ENCODE measurements at regions not wholly inside any gene's neighbourhood (a gene's known extent, or its start where the extent isn't known, plus 50 kb on each side); places are given as distances from the start of the nearest gene placed in this dataset.
"Not testable (repeated sequence)": the region's sequence is repeated elsewhere in the genome, so short reads cannot be mapped to it uniquely, and the experiment has no call there.

GRCh38 chrX:76509775-76510174, 82.3 kb downstream of the MAGEE1 start:
- Mint-ChIP-seq H3K9me3 (no peaks in the 10 kb centered on the region), H3K4me1 (no peaks in the 10 kb centered on the region), H3K4me3 (no peak overlapping the region), H3K27me3 (no peaks in the 10 kb centered on the region), H3K36me3 (ENCODE audit: low read depth) (no peaks in the 10 kb centered on the region), H3K27ac (no peak overlapping the region)
- no peak for DNase-seq
- intact Hi-C loops (cut with micrococcal nuclease) = no loop called here

GRCh38 chrX:76517544-76517943, 90.0 kb downstream of the MAGEE1 start:
- intact Hi-C loops (cut with micrococcal nuclease) = no loop called here
- H3K36me3 Mint-ChIP-seq (ENCODE audit: low read depth) = no peaks in the 10 kb centered on the region
- H3K27ac Mint-ChIP-seq = no peak overlapping the region

GRCh38 chrX:76520273-76521054, 93.0 kb downstream of the MAGEE1 start:
- Mint-ChIP-seq H3K27me3 (no peaks in the 10 kb centered on the region), H3K9me3 (no peaks in the 10 kb centered on the region), H3K27ac (no peak overlapping the region), H3K4me3 (no peak overlapping the region), H3K4me1 (no peaks in the 10 kb centered on the region), H3K36me3 (ENCODE audit: low read depth) (no peaks in the 10 kb centered on the region)
- no peak for DNase-seq
- intact Hi-C loops (cut with micrococcal nuclease) = no loop called here

More at GRCh38 chrX:76517544-76517943, 90.0 kb downstream of the MAGEE1 start:
- no peaks in the 10 kb centered on the region for H3K27me3 Mint-ChIP-seq
- H3K4me3 Mint-ChIP-seq = no peak overlapping the region
- H3K9me3 Mint-ChIP-seq = no peaks in the 10 kb centered on the region
- DNase-seq = no peak
- no peaks in the 10 kb centered on the region for H3K4me1 Mint-ChIP-seq

- H3K9me3 Mint-ChIP-seq; H3K4me3 Mint-ChIP-seq; H3K36me3 Mint-ChIP-seq (ENCODE audit: low read depth); intact Hi-C loops (cut with micrococcal nuclease); H3K4me1 Mint-ChIP-seq; H3K27ac Mint-ChIP-seq; H3K27me3 Mint-ChIP-seq; DNase-seq: not testable (repeated sequence)
These were observed 108.2 kb downstream of the MAGEE1 start for GRCh38 chrX:76535675-76536074.

GRCh38 chrX:76538860-76539259, 111.3 kb downstream of the MAGEE1 start:
- DNase-seq = no peak
- no peaks in the 10 kb centered on the region for H3K36me3 Mint-ChIP-seq (ENCODE audit: low read depth)
- intact Hi-C loops (cut with micrococcal nuclease) = no loop called here
- H3K4me3 Mint-ChIP-seq = no peak overlapping the region
- no peaks in the 10 kb centered on the region for H3K4me1 Mint-ChIP-seq
- H3K27ac Mint-ChIP-seq = no peak overlapping the region
- no peaks in the 10 kb centered on the region for H3K27me3 Mint-ChIP-seq
- no peaks in the 10 kb centered on the region for H3K9me3 Mint-ChIP-seq

- H3K9me3 Mint-ChIP-seq; H3K36me3 Mint-ChIP-seq (ENCODE audit: low read depth); intact Hi-C loops (cut with micrococcal nuclease); H3K27me3 Mint-ChIP-seq; H3K27ac Mint-ChIP-seq; H3K4me1 Mint-ChIP-seq; DNase-seq; H3K4me3 Mint-ChIP-seq: not testable (repeated sequence)
These were observed 115.9 kb downstream of the MAGEE1 start for GRCh38 chrX:76543381-76543780.

- no peaks in the 10 kb centered on the region for H3K27me3 Mint-ChIP-seq
- H3K9me3 Mint-ChIP-seq = peaks cover 4% of the 10 kb centered on the region
- H3K4me3 Mint-ChIP-seq = no peak overlapping the region
- H3K36me3 Mint-ChIP-seq (ENCODE audit: low read depth) = no peaks in the 10 kb centered on the region
- no peak overlapping the region for H3K27ac Mint-ChIP-seq
- no peaks in the 10 kb centered on the region for H3K4me1 Mint-ChIP-seq
- intact Hi-C loops (cut with micrococcal nuclease) = no loop called here
- no peak for DNase-seq
These were observed 122.5 kb downstream of the MAGEE1 start for GRCh38 chrX:76550016-76550415.

GRCh38 chrX:76555269-76555668, 127.8 kb downstream of the MAGEE1 start:
- Mint-ChIP-seq H3K27me3 (no peaks in the 10 kb centered on the region), H3K4me1 (no peaks in the 10 kb centered on the region), H3K4me3 (no peak overlapping the region), H3K9me3 (no peaks in the 10 kb centered on the region), H3K36me3 (ENCODE audit: low read depth) (no peaks in the 10 kb centered on the region), H3K27ac (no peak overlapping the region)
- DNase-seq = no peak
- intact Hi-C loops (cut with micrococcal nuclease) = no loop called here

- Mint-ChIP-seq H3K4me3 (no peak overlapping the region), H3K27ac (no peak overlapping the region), H3K9me3 (no peaks in the 10 kb centered on the region), H3K4me1 (no peaks in the 10 kb centered on the region), H3K36me3 (ENCODE audit: low read depth) (no peaks in the 10 kb centered on the region), H3K27me3 (no peaks in the 10 kb centered on the region)
- intact Hi-C loops (cut with micrococcal nuclease) = no loop called here
- peak; percentile 58 for DNase-seq
These were observed 128.3 kb downstream of the MAGEE1 start for GRCh38 chrX:76555816-76556215.

GRCh38 chrX:76564842-76565241, 137.3 kb downstream of the MAGEE1 start:
- H3K4me3 Mint-ChIP-seq; H3K27ac Mint-ChIP-seq; intact Hi-C loops (cut with micrococcal nuclease); H3K9me3 Mint-ChIP-seq; H3K27me3 Mint-ChIP-seq; H3K4me1 Mint-ChIP-seq; H3K36me3 Mint-ChIP-seq (ENCODE audit: low read depth); DNase-seq: not testable (repeated sequence)

- no peaks in the 10 kb centered on the region for H3K4me1 Mint-ChIP-seq
These were observed 177.9 kb downstream of the MAGEE1 start for GRCh38 chrX:76605390-76605789.

GRCh38 chrX:76617020-76617419, 189.5 kb downstream of the MAGEE1 start:
- Mint-ChIP-seq H3K4me1 (no peaks in the 10 kb centered on the region), H3K27ac (no peak overlapping the region), H3K27me3 (no peaks in the 10 kb centered on the region), H3K9me3 (peaks cover 5% of the 10 kb centered on the region), H3K4me3 (no peak overlapping the region), H3K36me3 (ENCODE audit: low read depth) (no peaks in the 10 kb centered on the region)
- intact Hi-C loops (cut with micrococcal nuclease) = no loop called here
- no peak for DNase-seq

More at GRCh38 chrX:76605390-76605789, 177.9 kb downstream of the MAGEE1 start:
- H3K4me3 Mint-ChIP-seq = no peak overlapping the region
- H3K27me3 Mint-ChIP-seq = no peaks in the 10 kb centered on the region
- intact Hi-C loops (cut with micrococcal nuclease) = no loop called here
- H3K9me3 Mint-ChIP-seq = peaks cover under 1% of the 10 kb centered on the region
- no peak overlapping the region for H3K27ac Mint-ChIP-seq
- no peak for DNase-seq
- no peaks in the 10 kb centered on the region for H3K36me3 Mint-ChIP-seq (ENCODE audit: low read depth)

GRCh38 chrX:76643590-76643989, 216.1 kb downstream of the MAGEE1 start:
- H3K36me3 Mint-ChIP-seq (ENCODE audit: low read depth) = no peaks in the 10 kb centered on the region
- intact Hi-C loops (cut with micrococcal nuclease) = no loop called here
- no peaks in the 10 kb centered on the region for H3K9me3 Mint-ChIP-seq

GRCh38 chrX:76651369-76651768, 223.9 kb downstream of the MAGEE1 start:
- H3K4me1 Mint-ChIP-seq; H3K27me3 Mint-ChIP-seq; DNase-seq; H3K4me3 Mint-ChIP-seq; H3K36me3 Mint-ChIP-seq (ENCODE audit: low read depth); intact Hi-C loops (cut with micrococcal nuclease); H3K9me3 Mint-ChIP-seq; H3K27ac Mint-ChIP-seq: not testable (repeated sequence)

More at GRCh38 chrX:76643590-76643989, 216.1 kb downstream of the MAGEE1 start:
- Mint-ChIP-seq H3K27ac (no peak overlapping the region), H3K4me3 (no peak overlapping the region), H3K27me3 (no peaks in the 10 kb centered on the region), H3K4me1 (no peaks in the 10 kb centered on the region)
- no peak for DNase-seq

- H3K36me3 Mint-ChIP-seq (ENCODE audit: low read depth) = no peaks in the 10 kb centered on the region
- no peaks in the 10 kb centered on the region for H3K27me3 Mint-ChIP-seq
These were observed 230.0 kb downstream of the MAGEE1 start for GRCh38 chrX:76657499-76657898.

More at GRCh38 chrX:76657499-76657898, 230.0 kb downstream of the MAGEE1 start:
- no peak overlapping the region for H3K4me3 Mint-ChIP-seq
- H3K9me3 Mint-ChIP-seq = no peaks in the 10 kb centered on the region
- no peaks in the 10 kb centered on the region for H3K4me1 Mint-ChIP-seq
- no peak overlapping the region for H3K27ac Mint-ChIP-seq
- no peak for DNase-seq
- intact Hi-C loops (cut with micrococcal nuclease) = no loop called here
